T47D (cell line): ENCODE measurements at regions not wholly inside any gene's neighbourhood (a gene's known extent, or its start where the extent isn't known, plus 50 kb on each side); places are given as distances from the start of the nearest gene placed in this dataset.

Source experiments
- DNase-seq, 2 experiments: peaks; one replicate each; pipeline versions ENCODE4 v3.0.0 to v3.0.0-alpha.2; 2011 to 2012; ENCODE audit warnings: low read depth in 1 of 2, low spot score in 1 of 2
- JUND ChIP-seq: IDR thresholded peaks from 2 replicates; pipeline ENCODE4 v1.6.1; 2012; ENCODE audit warnings: low read depth
- in situ Hi-C: cut with HindIII; loops from 2 replicates; pipeline ENCODE4 v1.10.0; 2016; ENCODE audit warnings: low sequenced_read_pairs, low pct_unique_long_range_greater_than_20kb

DNA sequence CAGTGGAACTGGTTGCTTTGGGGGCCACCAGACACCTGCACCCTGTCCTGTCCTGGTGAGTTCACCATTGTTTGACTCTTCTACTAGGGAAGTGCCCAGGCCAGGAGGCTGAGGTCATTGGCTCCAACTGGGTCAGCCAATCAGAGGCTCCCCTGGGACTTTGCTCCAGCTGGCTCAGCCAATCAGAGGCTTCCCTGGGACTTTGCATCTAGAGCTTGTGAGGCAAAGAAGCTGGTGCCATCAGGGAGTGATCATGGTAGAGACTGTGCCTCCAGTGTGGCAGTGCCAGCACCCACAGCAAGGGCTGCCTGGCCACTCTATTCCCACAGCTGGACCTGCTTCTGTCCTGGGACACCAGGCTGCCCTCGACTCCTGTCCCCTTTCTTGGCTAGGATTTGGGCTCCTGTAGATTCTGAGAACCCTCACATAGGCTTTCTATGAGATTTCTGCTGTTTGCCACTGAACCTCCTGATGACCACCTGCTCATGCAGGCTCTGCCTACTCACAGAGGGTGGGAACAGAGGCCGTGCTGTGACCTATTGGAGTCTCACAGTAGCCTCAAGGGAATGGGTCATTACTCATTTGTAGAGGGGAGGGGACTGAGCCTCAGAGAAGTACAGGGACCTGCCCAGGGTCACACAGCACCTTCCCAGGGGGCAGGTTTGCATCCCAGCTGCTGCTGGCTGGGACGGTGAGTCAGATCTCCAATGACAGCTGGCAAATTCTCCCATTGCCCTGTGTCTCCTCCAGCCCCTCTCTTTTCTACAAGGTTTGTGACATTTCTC lies 59.2 kb upstream of the SHISAL1 start:
- in situ Hi-C loops = no loop called here
- no peak for DNase-seq
- TF ChIP-seq JUND = no peak

DNA sequence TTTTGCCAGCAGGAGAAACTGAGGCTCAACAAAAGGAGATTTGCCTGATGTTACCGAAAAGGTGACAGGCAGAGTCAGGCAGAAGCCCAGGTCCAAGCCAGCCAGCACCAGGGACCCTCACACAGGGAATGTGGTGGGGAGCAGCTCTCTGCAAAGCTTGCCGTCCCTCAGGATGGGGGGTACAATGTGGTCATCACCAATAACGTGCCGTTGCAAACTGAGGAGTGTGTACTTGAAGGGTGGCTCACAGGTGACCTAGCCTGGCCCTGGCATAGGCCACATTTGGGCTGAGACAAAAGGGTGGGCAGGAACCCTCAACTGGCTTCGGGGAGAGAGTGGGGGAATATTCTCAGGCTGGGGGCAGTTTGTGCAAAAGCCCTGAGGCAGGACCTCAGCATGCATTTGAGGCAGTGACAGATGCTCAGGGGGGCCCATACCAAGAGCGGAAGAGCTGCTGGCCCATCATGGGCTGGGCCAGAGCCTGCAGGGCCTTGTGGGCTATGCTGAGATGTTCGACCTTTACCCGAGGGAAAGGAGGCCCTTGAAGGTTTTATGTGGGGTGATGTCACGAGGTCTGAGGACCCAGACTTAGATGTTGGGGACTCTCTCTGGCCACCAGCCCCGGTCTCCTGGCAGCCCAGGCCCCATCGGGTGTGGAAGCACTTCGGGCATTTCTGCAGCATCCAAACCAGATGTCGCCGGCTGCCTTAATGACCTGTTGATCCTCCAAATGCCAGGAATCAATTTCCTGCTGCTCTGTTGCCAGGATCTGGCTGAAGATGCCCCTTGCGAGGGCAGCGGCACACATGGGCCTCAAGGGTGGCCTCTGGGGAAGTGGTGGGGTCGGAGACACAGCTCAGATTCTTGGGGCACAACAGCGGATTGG lies 57.4 kb upstream of the SHISAL1 start:
- TF ChIP-seq JUND = no peak
- in situ Hi-C loops = no loop called here
- no peak for DNase-seq

DNA sequence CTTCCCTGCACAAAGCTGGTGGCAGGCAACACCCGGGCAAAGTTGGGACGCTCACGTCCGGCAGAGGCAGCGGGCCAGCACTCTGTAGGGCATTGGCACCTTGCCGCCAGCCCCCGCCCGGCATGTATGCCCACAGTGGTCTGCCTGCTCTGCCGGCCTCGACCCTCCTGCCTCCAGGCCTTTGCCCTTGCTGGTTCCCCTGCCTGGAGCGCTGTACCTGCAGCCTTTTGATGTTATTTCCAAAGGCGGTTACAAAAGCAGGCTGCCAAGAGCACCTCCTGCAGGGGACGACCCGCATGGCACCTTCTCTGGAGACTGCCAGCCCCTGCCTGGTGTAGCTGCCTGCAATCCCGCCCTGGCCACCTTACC lies 56.5 kb upstream of the SHISAL1 start:
- in situ Hi-C loops = no loop called here
- DNase-seq = no peak
- no peak for TF ChIP-seq JUND

DNA sequence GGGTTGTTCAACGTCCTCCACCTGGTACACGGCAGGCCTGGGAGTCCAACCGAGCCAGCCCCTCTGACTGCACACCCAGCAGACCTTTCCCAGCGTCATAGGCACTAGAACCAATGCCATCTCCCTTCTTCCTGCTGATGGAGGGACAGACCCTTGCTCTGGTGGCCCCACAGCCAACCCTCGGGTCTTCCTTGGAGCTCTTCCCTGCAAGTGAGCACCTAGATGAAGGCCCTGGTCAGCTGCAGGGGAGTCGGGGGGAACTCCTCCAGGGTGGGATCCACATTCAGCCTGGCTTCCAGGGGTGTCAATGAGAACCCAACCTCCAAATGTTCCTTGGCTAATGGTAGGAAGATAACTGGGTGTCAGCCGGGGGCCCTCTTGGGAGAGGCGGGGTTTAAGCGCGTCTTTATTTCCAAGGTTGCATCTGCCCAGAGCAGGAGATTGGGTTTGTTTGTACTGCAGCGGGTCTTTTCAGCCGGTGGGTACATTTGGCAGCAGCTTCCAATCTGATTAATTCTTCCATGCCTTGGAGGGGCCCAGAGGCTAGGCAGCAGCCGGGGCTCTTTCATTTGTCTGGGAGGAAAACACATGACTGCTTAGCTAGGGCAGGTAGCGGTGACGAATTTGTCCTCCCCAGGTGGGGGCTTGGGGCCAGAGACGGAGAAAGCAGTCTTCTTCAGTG lies 56.0 kb upstream of the SHISAL1 start:
- in situ Hi-C loops = no loop called here
- DNase-seq = no peak
- no peak for TF ChIP-seq JUND

DNA sequence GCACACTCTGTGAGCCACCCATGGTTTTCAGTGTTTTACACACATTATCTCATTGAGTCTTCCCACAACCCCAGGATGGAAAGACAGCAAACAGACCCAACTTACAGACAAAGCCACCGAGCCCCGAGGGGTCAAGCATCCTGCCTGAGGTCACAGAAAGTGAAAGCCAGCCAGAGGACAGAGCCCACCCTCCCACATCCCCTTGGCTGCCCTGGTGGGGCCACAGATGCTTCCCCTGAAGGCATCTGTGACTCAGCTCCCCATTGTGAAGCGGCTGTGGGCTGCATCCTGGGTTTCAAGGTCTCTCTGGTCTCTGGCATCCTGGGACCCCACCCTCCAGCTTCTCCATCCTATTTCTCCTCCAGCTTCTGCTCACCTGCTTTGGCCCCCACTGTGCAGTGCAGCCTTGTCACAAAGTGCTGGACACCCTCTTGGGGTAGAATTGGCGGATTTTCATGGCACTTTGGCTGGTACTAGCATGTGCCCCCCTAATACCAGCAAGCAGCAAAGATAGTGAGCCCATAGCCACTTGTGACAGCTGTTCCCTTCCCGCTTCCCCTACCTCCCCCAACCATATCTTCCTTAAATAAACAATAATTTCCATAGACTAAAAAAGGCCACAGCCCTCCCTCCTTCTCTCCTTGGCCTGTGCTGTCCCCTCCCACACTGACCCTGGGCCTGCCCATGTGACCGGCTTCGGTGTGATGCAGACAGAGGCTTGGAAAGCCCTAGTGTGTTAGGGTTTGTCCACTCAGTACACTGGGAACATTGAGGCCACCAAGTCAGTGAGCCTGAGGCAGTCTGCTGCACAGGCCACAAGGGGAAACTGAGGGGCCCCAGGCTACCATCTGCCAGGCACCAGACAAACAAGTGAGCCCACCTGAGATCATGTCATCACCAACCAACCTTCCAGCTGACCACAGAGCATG lies 53.9 kb upstream of the SHISAL1 start:
- DNase-seq = no peak
- TF ChIP-seq JUND = no peak
- in situ Hi-C loops = no loop called here

DNA sequence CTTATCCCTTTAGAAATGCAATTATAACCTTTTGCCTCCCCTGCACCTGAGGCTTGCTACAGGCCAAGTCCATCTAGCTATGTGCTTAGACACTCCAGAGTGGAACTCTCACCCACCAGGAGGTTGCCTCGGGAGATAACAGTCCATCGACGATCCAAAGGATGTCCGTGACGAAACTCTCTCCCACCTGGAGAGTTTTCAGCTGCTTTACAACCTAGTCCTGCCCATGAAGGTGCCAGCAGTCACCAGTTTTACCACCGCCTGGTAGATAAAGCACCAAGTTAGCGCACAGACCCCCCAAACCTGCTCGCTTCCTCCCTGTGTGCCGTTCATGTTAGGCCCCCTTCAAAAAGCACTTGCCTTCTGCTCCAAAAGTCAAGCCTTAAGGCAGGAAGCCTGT lies 53.1 kb upstream of the SHISAL1 start:
- no peak for TF ChIP-seq JUND
- in situ Hi-C loops = no loop called here
- no peak for DNase-seq

DNA sequence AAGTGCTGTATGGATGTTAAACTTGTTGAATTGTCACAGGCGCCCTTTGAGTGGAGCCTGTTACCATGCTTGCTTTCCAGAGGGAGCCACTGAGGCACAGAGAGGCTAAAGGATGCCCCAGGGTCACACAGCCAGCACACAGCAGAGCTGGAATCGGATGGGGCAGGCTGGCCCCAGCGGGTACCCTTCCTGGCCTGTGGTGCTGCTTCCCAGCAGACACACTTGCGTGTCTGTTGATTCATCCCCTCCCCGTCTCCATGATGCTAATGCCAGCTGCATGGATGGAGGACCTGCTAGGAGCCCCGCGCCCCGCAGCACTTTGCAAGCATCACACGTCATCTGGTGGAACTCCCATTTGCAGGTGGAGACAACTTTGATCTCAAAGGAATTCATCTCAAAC lies 52.4 kb upstream of the SHISAL1 start:
- no peak for TF ChIP-seq JUND
- in situ Hi-C loops = no loop called here
- no peak for DNase-seq

DNA sequence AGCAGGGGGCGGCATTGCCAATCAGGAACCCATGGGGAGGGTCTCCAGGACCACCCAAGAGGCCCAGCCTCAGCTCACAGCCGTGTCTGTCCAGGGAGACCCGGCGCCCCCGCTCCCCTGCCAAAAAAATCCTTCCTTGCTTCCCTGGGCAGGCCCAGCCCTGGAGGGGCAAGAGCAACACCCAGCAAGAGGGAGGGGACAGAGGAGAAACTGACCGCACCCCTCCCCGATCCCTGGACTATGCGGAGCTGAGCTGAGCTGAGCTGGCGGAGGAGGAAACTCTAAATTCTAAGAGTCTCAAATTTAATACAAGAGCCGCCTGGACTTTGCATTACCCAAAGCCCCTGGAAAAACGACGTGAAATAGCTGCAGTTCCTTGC lies 52.0 kb upstream of the SHISAL1 start:
- DNase-seq = no peak
- in situ Hi-C loops = no loop called here
- no peak for TF ChIP-seq JUND

DNA sequence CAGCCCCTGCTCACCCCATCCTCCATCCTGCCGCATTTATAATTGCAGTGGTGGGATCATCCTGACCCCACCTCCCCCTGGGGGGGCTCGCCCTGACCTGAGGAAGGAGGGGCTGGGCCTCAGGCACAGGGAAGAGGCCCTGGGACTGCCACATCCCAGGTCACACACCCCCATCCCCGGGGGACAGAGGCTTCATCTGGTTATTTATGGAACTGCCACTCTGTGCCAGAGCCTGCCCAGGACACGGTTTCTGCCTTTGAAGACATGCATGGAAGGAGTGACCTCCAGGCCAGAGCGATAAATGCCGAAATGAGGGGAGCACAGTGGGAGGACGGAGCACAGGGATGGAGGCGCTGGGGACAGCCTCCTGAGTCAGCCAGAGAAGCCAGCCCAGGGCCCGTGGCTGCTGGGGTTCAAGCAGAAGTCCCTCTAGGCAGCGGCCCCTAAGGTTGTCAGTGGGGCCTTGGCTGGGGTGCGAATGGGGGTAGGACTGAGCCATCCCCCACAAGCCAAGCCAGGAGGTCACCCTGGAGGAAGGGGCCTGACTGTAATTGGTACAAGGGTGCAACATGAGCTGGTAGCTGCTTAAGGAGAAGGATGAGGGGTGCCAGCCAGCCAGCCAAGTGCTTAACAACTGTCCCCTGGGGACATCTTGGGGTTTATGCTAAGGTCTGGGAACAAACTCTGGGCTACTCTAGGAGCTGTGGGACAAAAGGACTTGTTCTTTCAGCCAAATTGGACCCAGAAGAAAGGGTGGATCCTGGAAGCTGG lies 51.4 kb upstream of the SHISAL1 start:
- in situ Hi-C loops = no loop called here
- DNase-seq = no peak
- TF ChIP-seq JUND = no peak

DNA sequence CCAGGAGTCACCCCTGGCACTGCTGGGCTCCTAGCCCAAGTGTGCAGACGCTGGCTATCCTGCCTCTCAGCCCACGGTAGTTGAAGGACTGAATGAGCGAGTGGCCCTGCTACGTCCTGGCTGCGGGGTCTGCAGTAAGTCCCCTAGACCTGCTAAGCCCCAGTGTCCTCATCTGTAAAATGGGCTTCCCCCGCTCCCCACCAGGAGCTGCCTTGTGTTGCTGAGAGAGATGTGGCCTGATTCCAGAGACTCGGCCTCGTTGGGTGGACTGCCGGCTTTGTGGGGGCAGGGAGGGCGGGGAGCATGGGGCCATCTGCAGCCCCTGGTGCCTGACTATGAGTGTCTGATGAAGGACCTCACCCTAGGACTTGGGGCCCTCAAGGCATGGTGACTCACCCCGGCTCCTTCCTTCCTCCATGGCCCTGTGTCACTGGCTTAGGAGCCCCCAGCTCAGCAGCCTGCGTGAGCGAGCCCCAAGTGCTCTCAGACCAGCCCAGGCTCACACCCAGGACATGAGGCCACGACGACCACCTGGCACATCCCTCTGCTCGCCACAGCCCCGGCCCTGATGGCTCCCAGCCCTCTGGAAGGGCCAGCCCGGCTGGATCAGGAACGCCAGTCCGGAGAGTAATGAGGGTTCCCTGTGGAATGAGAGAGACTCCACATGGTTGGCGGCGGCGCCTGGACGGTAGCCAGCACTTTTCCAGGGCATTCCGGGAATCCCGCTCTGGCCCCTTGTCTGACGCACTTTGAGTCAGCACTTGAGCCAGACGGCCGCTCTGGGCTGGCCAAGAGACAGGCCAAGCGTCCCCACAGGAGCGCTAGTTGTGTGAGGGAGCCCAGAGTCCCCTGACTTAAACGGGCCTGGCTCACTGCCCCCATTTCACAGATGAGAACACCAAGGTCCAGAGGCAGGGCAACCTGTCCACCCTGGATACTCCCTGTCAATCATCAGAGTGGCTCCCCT lies 50.5 kb upstream of the SHISAL1 start:
- in situ Hi-C loops = no loop called here
- TF ChIP-seq JUND = no peak
- DNase-seq = no peak
